Neuronal stem cell (in vitro differentiated cells): ENCODE measurements at regions not wholly inside any gene's neighbourhood (a gene's known extent, or its start where the extent isn't known, plus 50 kb on each side); places are given as distances from the start of the nearest gene placed in this dataset.

Experiments used
- DNase-seq: peaks from one replicate; pipeline ENCODE4 v3.0.0-alpha.2; 2013; ENCODE audit warnings: low spot score
- H2AFZ ChIP-seq: one replicate; pipeline ENCODE4 v1.6.1; 2013; ENCODE audit warnings: mild to moderate bottlenecking, low read length, inconsistent platforms
- H2AK5ac ChIP-seq: 2 replicates; pipeline ENCODE4 v1.6.1; 2013; ENCODE audit warnings: low read depth, mild to moderate bottlenecking, inconsistent platforms, low read length, moderate library complexity, mixed read lengths
- H2BK120ac ChIP-seq: 2 replicates; pipeline ENCODE4 v1.6.1; 2013; ENCODE audit warnings: low read depth, mild to moderate bottlenecking, inconsistent platforms, low read length, moderate library complexity, mixed read lengths
- H2BK12ac ChIP-seq: one replicate; pipeline ENCODE4 v1.6.1; 2013; ENCODE audit warnings: low read length, inconsistent platforms
- H2BK15ac ChIP-seq: 2 replicates; pipeline ENCODE4 v1.6.1; 2013; ENCODE audit warnings: mild to moderate bottlenecking, low read length, inconsistent platforms, mixed read lengths
- H2BK5ac ChIP-seq: one replicate; pipeline ENCODE4 v1.6.1; 2013; ENCODE audit warnings: inconsistent platforms, mild to moderate bottlenecking, low read length, moderate library complexity
- H3K14ac ChIP-seq: one replicate; pipeline ENCODE4 v1.6.1; 2013; ENCODE audit warnings: low read length, inconsistent platforms
- H3K18ac ChIP-seq: 2 replicates; pipeline ENCODE4 v1.6.1; 2013; ENCODE audit warnings: low read length, inconsistent platforms
- H3K23ac ChIP-seq: 2 replicates; pipeline ENCODE4 v1.6.1; 2013; ENCODE audit warnings: low read depth, mild to moderate bottlenecking, mixed read lengths, low read length, inconsistent platforms; ENCODE audit not compliant: poor library complexity
- H3K27ac ChIP-seq: replicated peaks from 3 replicates; pipeline ENCODE4 v1.5.1; 2013; ENCODE audit warnings: low read length, inconsistent platforms
- H3K27me3 ChIP-seq, 3 experiments: 2 replicates each; pipeline ENCODE4 v1.6.1; 2013; ENCODE audit warnings: low read length in 3 of 3, mild to moderate bottlenecking in 2 of 3, inconsistent platforms in 1 of 3, low read depth in 1 of 3, mixed read lengths in 1 of 3, moderate library complexity in 1 of 3; ENCODE audit not compliant: control insufficient read depth in 3 of 3, insufficient read depth in 3 of 3
- H3K36me3 ChIP-seq, 2 donors: replicated peaks in 1 of 2; 2 replicates each; pipeline ENCODE4 v1.6.1; 2013; ENCODE audit warnings: low read length in 2 of 2; ENCODE audit not compliant: control insufficient read depth in 2 of 2, insufficient read depth in 2 of 2
- H3K4ac ChIP-seq: 2 replicates; pipeline ENCODE4 v1.6.1; 2013; ENCODE audit warnings: inconsistent platforms, mild to moderate bottlenecking, low read length, moderate library complexity
- H3K4me1 ChIP-seq, 2 donors: 1 replicate in 1 of 2; 2 replicates in 1 of 2; pipeline ENCODE4 v1.6.1; 2013; ENCODE audit warnings: low read length in 2 of 2, low read depth in 1 of 2; ENCODE audit not compliant: control insufficient read depth in 2 of 2, insufficient read depth in 1 of 2
- H3K4me2 ChIP-seq: one replicate; pipeline ENCODE4 v1.6.1; 2013; ENCODE audit warnings: mild to moderate bottlenecking, low read length, inconsistent platforms; ENCODE audit not compliant: insufficient read depth, poor library complexity, severe bottlenecking
- H3K4me3 ChIP-seq, 2 donors: 2 replicates each; pipeline ENCODE4 v1.5.1; 2013; ENCODE audit warnings: low read length in 2 of 2, mild to moderate bottlenecking in 2 of 2, inconsistent platforms in 1 of 2, moderate library complexity in 1 of 2
- H3K79me1 ChIP-seq: one replicate; pipeline ENCODE4 v1.6.1; 2013; ENCODE audit warnings: low read depth, mild to moderate bottlenecking, inconsistent platforms, low read length, moderate library complexity
- H3K9ac ChIP-seq: one replicate; pipeline ENCODE4 v1.6.1; 2013; ENCODE audit warnings: mild to moderate bottlenecking, low read depth, low read length, inconsistent platforms; ENCODE audit not compliant: poor library complexity
- H3K9me3 ChIP-seq, 2 donors: replicated peaks in 1 of 2; 2 replicates each; pipeline versions ENCODE3 to v1.6.1; 2013; ENCODE audit warnings: low read length in 2 of 2, mild to moderate bottlenecking in 2 of 2, inconsistent platforms in 1 of 2, low read depth in 1 of 2, mixed read lengths in 1 of 2, moderate library complexity in 1 of 2; ENCODE audit not compliant: control insufficient read depth in 2 of 2, insufficient read depth in 1 of 2
- H4K8ac ChIP-seq: one replicate; pipeline ENCODE4 v1.6.1; 2013; ENCODE audit warnings: low read depth, mild to moderate bottlenecking, inconsistent platforms, low read length, moderate library complexity
- H4K91ac ChIP-seq: one replicate; pipeline ENCODE4 v1.6.1; 2013; ENCODE audit warnings: low read length, low read depth, mild to moderate bottlenecking, inconsistent platforms; ENCODE audit not compliant: poor library complexity
- WGBS, 2 donors: extraction: QIAGEN DNeasy Blood & Tissue Kit; methylation state at CpG; one replicate each; pipeline ENCODE4 v1.1.7; 2013; ENCODE audit warnings: missing lambda C conversion rate in 2 of 2, mixed read lengths in 1 of 2; ENCODE audit not compliant: insufficient read length in 2 of 2, insufficient replicate concordance in 1 of 2; ENCODE audit errors: extremely low coverage in 2 of 2; 5-methylcytosine and 5-hydroxymethylcytosine counted together

- Histone ChIP-seq H3K14ac (no peak overlapping the region), H2BK15ac (no peak overlapping the region), H3K79me1 (no peaks in the 10 kb centered on the region), H3K36me3 (no peaks in the 10 kb centered on the region), H3K23ac (no peak overlapping the region), H3K4ac (no peak overlapping the region), H2BK120ac (no peak overlapping the region), H4K91ac (no peak overlapping the region), H2AK5ac (no peak overlapping the region), H3K9me3 (no peaks in the 10 kb centered on the region), H3K4me1 (peaks cover 0 to 1% of the 10 kb centered on the region in 2 donors), H3K27ac (no peak overlapping the region), H2BK12ac (no peak overlapping the region), H3K18ac (no peak overlapping the region), H2BK5ac (no peak overlapping the region), H4K8ac (no peak overlapping the region), H2AFZ (no peak overlapping the region), H3K9ac (no peak overlapping the region), H3K4me3 (no peak overlapping the region), H3K4me2 (no peak overlapping the region), H3K27me3 (no peaks in the 10 kb centered on the region)
- no peak for DNase-seq
- no CpG with 5 or more reads among the region's 1 CpG for WGBS, 2 donors
Observed at GRCh38 chr7:142698429-142698828, 50.8 kb upstream of the PRSS1 start.

- Histone ChIP-seq H2BK15ac (no peak overlapping the region), H3K23ac (no peak overlapping the region), H3K14ac (no peak overlapping the region), H3K36me3 (no peaks in the 10 kb centered on the region), H3K27me3 (no peaks in the 10 kb centered on the region), H3K18ac (no peak overlapping the region), H3K4me3 (no peak overlapping the region), H2AK5ac (no peak overlapping the region), H2AFZ (no peak overlapping the region), H3K4me2 (no peak overlapping the region), H3K9me3 (no peaks in the 10 kb centered on the region), H2BK5ac (no peak overlapping the region), H3K4ac (no peak overlapping the region), H2BK120ac (no peak overlapping the region), H2BK12ac (no peak overlapping the region), H4K91ac (no peak overlapping the region), H3K4me1 (peaks cover 0 to 1% of the 10 kb centered on the region in 2 donors), H3K79me1 (no peaks in the 10 kb centered on the region), H4K8ac (no peak overlapping the region), H3K27ac (no peak overlapping the region), H3K9ac (no peak overlapping the region)
- no CpG with 5 or more reads among the region's 4 CpGs for WGBS, 2 donors
- DNase-seq, result no peak
Observed at GRCh38 chr7:142697270-142697669, 52.0 kb upstream of the PRSS1 start.

GRCh38 chr7:142696456-142697179 is 52.7 kb upstream of the PRSS1 start:
- Histone ChIP-seq H3K23ac (no peak overlapping the region), H3K4me1 (peaks cover 0 to 1% of the 10 kb centered on the region in 2 donors), H3K9me3 (no peaks in the 10 kb centered on the region), H3K9ac (no peak overlapping the region), H3K18ac (no peak overlapping the region), H2BK5ac (no peak overlapping the region), H3K36me3 (no peaks in the 10 kb centered on the region), H3K27ac (no peak overlapping the region), H3K4ac (no peak overlapping the region), H2BK120ac (no peak overlapping the region), H2BK15ac (no peak overlapping the region), H2AFZ (no peak overlapping the region), H3K4me3 (no peak overlapping the region), H2AK5ac (no peak overlapping the region), H4K91ac (no peak overlapping the region), H4K8ac (no peak overlapping the region), H3K14ac (no peak overlapping the region), H2BK12ac (no peak overlapping the region), H3K27me3 (no peaks in the 10 kb centered on the region), H3K4me2 (no peak overlapping the region), H3K79me1 (no peaks in the 10 kb centered on the region)
- DNase-seq, result no peak

- Histone ChIP-seq H3K27ac (no peak overlapping the region), H4K91ac (no peak overlapping the region), H2BK120ac (no peak overlapping the region), H3K4me1 (peaks cover 0 to 1% of the 10 kb centered on the region in 2 donors), H2AK5ac (no peak overlapping the region), H2BK15ac (no peak overlapping the region), H3K23ac (no peak overlapping the region), H3K79me1 (no peaks in the 10 kb centered on the region), H3K4me3 (no peak overlapping the region), H3K27me3 (no peaks in the 10 kb centered on the region), H2AFZ (no peak overlapping the region), H3K36me3 (no peaks in the 10 kb centered on the region), H4K8ac (no peak overlapping the region), H2BK5ac (no peak overlapping the region), H3K4ac (no peak overlapping the region), H3K14ac (no peak overlapping the region), H3K9ac (no peak overlapping the region), H3K9me3 (no peaks in the 10 kb centered on the region), H3K4me2 (no peak overlapping the region), H2BK12ac (no peak overlapping the region), H3K18ac (no peak overlapping the region)
- no peak for DNase-seq
Observed at GRCh38 chr7:142693911-142694310, 55.4 kb upstream of the PRSS1 start.
